Renal cortical epithelial cell (primary cell): ENCODE measurements at regions not wholly inside any gene's neighbourhood (a gene's known extent, or its start where the extent isn't known, plus 50 kb on each side); places are given as distances from the start of the nearest gene placed in this dataset.
"Not testable (repeated sequence)": the region's sequence is repeated elsewhere in the genome, so short reads cannot be mapped to it uniquely, and the experiment has no call there.

Experiments used
- DNase-seq: peaks from one replicate; pipeline ENCODE4 v3.0.0-alpha.2; 2011; ENCODE audit warnings: low read depth

- no peak for DNase-seq
Observed at GRCh38 chr1:102821707-102822106, 286.6 kb downstream of the COL11A1 start.

- no peak for DNase-seq
Observed at GRCh38 chr1:102800406-102800805, 307.9 kb downstream of the COL11A1 start.

- no peak for DNase-seq
Observed at GRCh38 chr1:102799496-102799895, 308.8 kb downstream of the COL11A1 start.

- DNase-seq = no peak
Observed at GRCh38 chr1:102798718-102799117, 309.6 kb downstream of the COL11A1 start.

- no peak for DNase-seq
Observed at GRCh38 chr1:102796429-102796828, 311.9 kb downstream of the COL11A1 start.

GRCh38 chr1:102790997-102791396, 317.3 kb downstream of the COL11A1 start:
- DNase-seq = no peak

- not testable (repeated sequence) for DNase-seq
Observed at GRCh38 chr1:102789951-102790350, 318.4 kb downstream of the COL11A1 start.

- DNase-seq = no peak
Observed at GRCh38 chr1:102783487-102783886, 324.8 kb downstream of the COL11A1 start.

- DNase-seq = no peak
Observed at GRCh38 chr1:102782144-102782543, 326.2 kb downstream of the COL11A1 start.

- no peak for DNase-seq
Observed at GRCh38 chr1:102776071-102776470, 332.3 kb downstream of the COL11A1 start.

GRCh38 chr1:102772831-102773230, 335.5 kb downstream of the COL11A1 start:
- DNase-seq = no peak

GRCh38 chr1:102758418-102758817, 349.9 kb downstream of the COL11A1 start:
- no peak for DNase-seq

- DNase-seq = no peak
Observed at GRCh38 chr1:102757363-102757762, 351.0 kb downstream of the COL11A1 start.

GRCh38 chr1:102751111-102751510, 357.2 kb downstream of the COL11A1 start:
- no peak for DNase-seq

GRCh38 chr1:102742426-102742825, 365.9 kb downstream of the COL11A1 start:
- DNase-seq = no peak

GRCh38 chr1:102733491-102734236, 374.7 kb downstream of the COL11A1 start:
- no peak for DNase-seq

GRCh38 chr1:102732927-102733326, 375.4 kb downstream of the COL11A1 start:
- no peak for DNase-seq

GRCh38 chr1:102726417-102726816, 381.9 kb downstream of the COL11A1 start:
- DNase-seq = no peak

GRCh38 chr1:102724741-102725140, 383.6 kb downstream of the COL11A1 start:
- no peak for DNase-seq

GRCh38 chr1:102715150-102715549, 393.2 kb downstream of the COL11A1 start:
- DNase-seq = no peak

GRCh38 chr1:102699524-102699923, 408.8 kb downstream of the COL11A1 start:
- DNase-seq = no peak

- DNase-seq = no peak
Observed at GRCh38 chr1:102693345-102693744, 415.0 kb downstream of the COL11A1 start.

GRCh38 chr1:102691592-102692090, 416.7 kb downstream of the COL11A1 start:
- DNase-seq = no peak

GRCh38 chr1:102687383-102687782, 420.9 kb downstream of the COL11A1 start:
- DNase-seq = no peak
